ENCODE measurements at regions not wholly inside any gene's neighbourhood (a gene's known extent, or its start where the extent isn't known, plus 50 kb on each side); places are given as distances from the start of the nearest gene placed in this dataset.

- H3K4me2 ChIP-seq (ENCODE audit: low read length) = no peak overlapping the region
- no peak for TF ChIP-seq CTCF (IDR thresholded peaks at IDR 0.05; ENCODE audit: low read length)
- no peak for TF ChIP-seq EZH2 (IDR thresholded peaks at IDR 0.05; ENCODE audit: borderline replicate concordance, low read length)
- no peaks in the 10 kb centered on the region for H3F3A ChIP-seq (ENCODE audit: insufficient read depth, low read length)
- H3K27me3 ChIP-seq (ENCODE audit: insufficient read depth, low read length) = no peaks in the 10 kb centered on the region
- H4K20me1 ChIP-seq (ENCODE audit: insufficient read depth, low read length) = no peaks in the 10 kb centered on the region
- no peaks in the 10 kb centered on the region for H3K9me2 ChIP-seq (ENCODE audit: low read depth, low read length)
- H3K27ac ChIP-seq (ENCODE audit: low read depth, low read length, poor library complexity, severe bottlenecking) = no peak overlapping the region
- H3K4me1 ChIP-seq (ENCODE audit: insufficient read depth, low read length, severe bottlenecking) = peaks cover 19% of the 10 kb centered on the region
- no peaks in the 10 kb centered on the region for H3K36me3 ChIP-seq (ENCODE audit: insufficient read depth, low read length)
- no peaks in the 10 kb centered on the region for H3K9me3 ChIP-seq (ENCODE audit: low read length)
- H3K9ac ChIP-seq (ENCODE audit: low read length) = no peak overlapping the region
- 0 out of 2 replicates have a peak overlapping the region, but pooled peaks have one; percentile 20 for H2AFZ ChIP-seq (ENCODE audit: low read length)
- H3K4me3 ChIP-seq (ENCODE audit: low read depth, low read length, poor library complexity, severe bottlenecking) = no peak overlapping the region
- no peaks in the 10 kb centered on the region for H3K79me2 ChIP-seq (ENCODE audit: insufficient read depth, low read length)
Measured at GRCh38 chr3:155015776-155016436, 64.2 kb upstream of the MME start.

GRCh38 chr3:155014953-155015352 lies 65.2 kb upstream of the MME start:
- H3K9ac ChIP-seq (ENCODE audit: low read length) = no peak overlapping the region
- H3K4me2 ChIP-seq (ENCODE audit: low read length) = no peak overlapping the region
- H3K9me2 ChIP-seq (ENCODE audit: low read depth, low read length) = no peaks in the 10 kb centered on the region
- H4K20me1 ChIP-seq (ENCODE audit: insufficient read depth, low read length) = no peaks in the 10 kb centered on the region
- no peaks in the 10 kb centered on the region for H3K9me3 ChIP-seq (ENCODE audit: low read length)
- peaks cover 19% of the 10 kb centered on the region for H3K4me1 ChIP-seq (ENCODE audit: insufficient read depth, low read length, severe bottlenecking)
- TF ChIP-seq EZH2 (IDR thresholded peaks at IDR 0.05; ENCODE audit: borderline replicate concordance, low read length) (no peak), CTCF (IDR thresholded peaks at IDR 0.05; ENCODE audit: low read length) (no peak)
- no peaks in the 10 kb centered on the region for H3K27me3 ChIP-seq (ENCODE audit: insufficient read depth, low read length)
- H2AFZ ChIP-seq (ENCODE audit: low read length) = no peak overlapping the region
- H3F3A ChIP-seq (ENCODE audit: insufficient read depth, low read length) = no peaks in the 10 kb centered on the region
- no peak overlapping the region for H3K4me3 ChIP-seq (ENCODE audit: low read depth, low read length, poor library complexity, severe bottlenecking)
- H3K36me3 ChIP-seq (ENCODE audit: insufficient read depth, low read length) = no peaks in the 10 kb centered on the region
- H3K27ac ChIP-seq (ENCODE audit: low read depth, low read length, poor library complexity, severe bottlenecking) = no peak overlapping the region
- no peaks in the 10 kb centered on the region for H3K79me2 ChIP-seq (ENCODE audit: insufficient read depth, low read length)

GRCh38 chr3:155013427-155013826 lies 66.7 kb upstream of the MME start:
- no peak overlapping the region for H3K9ac ChIP-seq (ENCODE audit: low read length)
- H3K27ac ChIP-seq (ENCODE audit: low read depth, low read length, poor library complexity, severe bottlenecking) = no peak overlapping the region
- H3F3A ChIP-seq (ENCODE audit: insufficient read depth, low read length) = no peaks in the 10 kb centered on the region
- no peaks in the 10 kb centered on the region for H3K9me3 ChIP-seq (ENCODE audit: low read length)
- H3K9me2 ChIP-seq (ENCODE audit: low read depth, low read length) = no peaks in the 10 kb centered on the region
- H2AFZ ChIP-seq (ENCODE audit: low read length) = peak overlapping the region; percentile 29
- H3K36me3 ChIP-seq (ENCODE audit: insufficient read depth, low read length) = no peaks in the 10 kb centered on the region
- H3K4me1 ChIP-seq (ENCODE audit: insufficient read depth, low read length, severe bottlenecking) = peaks cover 10% of the 10 kb centered on the region
- H3K4me3 ChIP-seq (ENCODE audit: low read depth, low read length, poor library complexity, severe bottlenecking) = no peak overlapping the region
- no peaks in the 10 kb centered on the region for H4K20me1 ChIP-seq (ENCODE audit: insufficient read depth, low read length)
- TF ChIP-seq EZH2 (IDR thresholded peaks at IDR 0.05; ENCODE audit: borderline replicate concordance, low read length) = no peak
- H3K27me3 ChIP-seq (ENCODE audit: insufficient read depth, low read length) = no peaks in the 10 kb centered on the region
- H3K4me2 ChIP-seq (ENCODE audit: low read length) = no peak overlapping the region
- H3K79me2 ChIP-seq (ENCODE audit: insufficient read depth, low read length) = no peaks in the 10 kb centered on the region

GRCh38 chr3:155012584-155012983 lies 67.5 kb upstream of the MME start:
- H3F3A ChIP-seq (ENCODE audit: insufficient read depth, low read length) = no peaks in the 10 kb centered on the region
- H3K4me3 ChIP-seq (ENCODE audit: low read depth, low read length, poor library complexity, severe bottlenecking) = no peak overlapping the region
- H2AFZ ChIP-seq (ENCODE audit: low read length) = no peak overlapping the region
- H3K4me2 ChIP-seq (ENCODE audit: low read length) = no peak overlapping the region
- H3K9ac ChIP-seq (ENCODE audit: low read length) = no peak overlapping the region
- no peak overlapping the region for H3K27ac ChIP-seq (ENCODE audit: low read depth, low read length, poor library complexity, severe bottlenecking)
- H3K9me2 ChIP-seq (ENCODE audit: low read depth, low read length) = no peaks in the 10 kb centered on the region
- H3K4me1 ChIP-seq (ENCODE audit: insufficient read depth, low read length, severe bottlenecking) = peaks cover 8% of the 10 kb centered on the region
- no peaks in the 10 kb centered on the region for H3K79me2 ChIP-seq (ENCODE audit: insufficient read depth, low read length)
- TF ChIP-seq EZH2 (IDR thresholded peaks at IDR 0.05; ENCODE audit: borderline replicate concordance, low read length) (no peak), CTCF (IDR thresholded peaks at IDR 0.05; ENCODE audit: low read length) (peak; percentile 41)
- H3K36me3 ChIP-seq (ENCODE audit: insufficient read depth, low read length) = no peaks in the 10 kb centered on the region
- H3K9me3 ChIP-seq (ENCODE audit: low read length) = no peaks in the 10 kb centered on the region
- H4K20me1 ChIP-seq (ENCODE audit: insufficient read depth, low read length) = no peaks in the 10 kb centered on the region
- H3K27me3 ChIP-seq (ENCODE audit: insufficient read depth, low read length) = no peaks in the 10 kb centered on the region

All from OCI-LY1 (cell line).